GM21390 (cell line): ENCODE measurements at regions not wholly inside any gene's neighbourhood (a gene's known extent, or its start where the extent isn't known, plus 50 kb on each side); places are given as distances from the start of the nearest gene placed in this dataset.

ENCODE experiments used
- ATAC-seq: cut with Tn5 transposase; IDR thresholded peaks from one replicate; pipeline ENCODE4 v1.9.1; 2021; ENCODE audit not compliant: unreplicated experiment

- no peak for ATAC-seq
These were observed 62.0 kb downstream of the HFE start for GRCh38 chr6:26149240-26149639.

- ATAC-seq: no peak
These were observed 65.2 kb downstream of the HFE start for GRCh38 chr6:26152226-26153101.

- no peak for ATAC-seq
These were observed 68.1 kb downstream of the HFE start for GRCh38 chr6:26155061-26155930.

- ATAC-seq: peak; percentile 45
These were observed 69.0 kb downstream of the HFE start for GRCh38 chr6:26156105-26156849.

- ATAC-seq: no peak
These were observed 69.6 kb downstream of the HFE start for GRCh38 chr6:26156850-26157250.

GRCh38 chr6:26157251-26158075, 70.2 kb downstream of the HFE start:
- peak; percentile 63 for ATAC-seq

GRCh38 chr6:26158076-26158580, 70.9 kb downstream of the HFE start:
- ATAC-seq: peak; percentile 47

GRCh38 chr6:26158581-26159356, 71.5 kb downstream of the HFE start:
- no peak for ATAC-seq

- no peak for ATAC-seq
These were observed 72.4 kb downstream of the HFE start for GRCh38 chr6:26159357-26160273.

- ATAC-seq: no peak
These were observed 74.1 kb downstream of the HFE start for GRCh38 chr6:26161322-26161721.

GRCh38 chr6:26162399-26162798, 75.2 kb downstream of the HFE start:
- ATAC-seq: no peak

- ATAC-seq: no peak
These were observed 76.3 kb downstream of the HFE start for GRCh38 chr6:26163427-26164119.

- no peak for ATAC-seq
These were observed 76.9 kb downstream of the HFE start for GRCh38 chr6:26164120-26164505.

GRCh38 chr6:26165261-26165790, 78.1 kb downstream of the HFE start:
- ATAC-seq: no peak

GRCh38 chr6:26170181-26170580, 83.0 kb downstream of the HFE start:
- ATAC-seq: no peak

GRCh38 chr6:26170951-26171841, 84.0 kb downstream of the HFE start:
- no peak for ATAC-seq

- peak; percentile 11 for ATAC-seq
These were observed 85.4 kb downstream of the HFE start for GRCh38 chr6:26172608-26172968.
